H9 (cell line): ENCODE measurements at regions not wholly inside any gene's neighbourhood (a gene's known extent, or its start where the extent isn't known, plus 50 kb on each side); places are given as distances from the start of the nearest gene placed in this dataset.

ENCODE experiments used
- DNase-seq: peaks from one replicate; pipeline ENCODE4 v3.0.0-alpha.2; 2017
- H2AFZ ChIP-seq: one replicate; pipeline ENCODE4 v1.6.1; 2013; ENCODE audit warnings: mild to moderate bottlenecking, low read length, control low read depth, moderate library complexity
- H2AK5ac ChIP-seq: 2 replicates; pipeline ENCODE4 v1.6.1; 2013; ENCODE audit warnings: low read length, control low read depth, mixed read lengths; ENCODE audit not compliant: insufficient read length
- H2BK120ac ChIP-seq: one replicate; pipeline ENCODE4 v1.6.1; 2013; ENCODE audit warnings: low read depth, mild to moderate bottlenecking, low read length, control low read depth, inconsistent platforms; ENCODE audit not compliant: poor library complexity, severe bottlenecking
- H2BK12ac ChIP-seq: 2 replicates; pipeline ENCODE4 v1.6.1; 2013; ENCODE audit warnings: low read length, control low read depth, mixed read lengths, low read depth; ENCODE audit not compliant: insufficient read length
- H2BK15ac ChIP-seq: 2 replicates; pipeline ENCODE4 v1.6.1; 2013; ENCODE audit warnings: low read depth, low read length, control low read depth
- H2BK20ac ChIP-seq: one replicate; pipeline ENCODE4 v1.6.1; 2013; ENCODE audit warnings: low read depth, mild to moderate bottlenecking, low read length, control low read depth, inconsistent platforms; ENCODE audit not compliant: poor library complexity, severe bottlenecking
- H2BK5ac ChIP-seq: 2 replicates; pipeline ENCODE4 v1.6.1; 2013; ENCODE audit warnings: low read length, control low read depth, mixed read lengths; ENCODE audit not compliant: insufficient read length
- H3K14ac ChIP-seq: 2 replicates; pipeline ENCODE4 v1.6.1; 2013; ENCODE audit warnings: low read length, control low read depth; ENCODE audit not compliant: insufficient read depth
- H3K18ac ChIP-seq: 2 replicates; pipeline ENCODE4 v1.6.1; 2013; ENCODE audit warnings: low read depth, mild to moderate bottlenecking, mixed read lengths, low read length, control low read depth; ENCODE audit not compliant: insufficient read length
- H3K23ac ChIP-seq: 2 replicates; pipeline ENCODE4 v1.6.1; 2013; ENCODE audit warnings: low read length, control low read depth, mixed read lengths, low read depth; ENCODE audit not compliant: insufficient read length
- H3K23me2 ChIP-seq: 2 replicates; pipeline ENCODE4 v1.6.1; 2013; ENCODE audit warnings: low read depth, mild to moderate bottlenecking, mixed read lengths, low read length, control low read depth; ENCODE audit not compliant: insufficient read length, poor library complexity, severe bottlenecking
- H3K27ac ChIP-seq: 2 replicates; pipeline ENCODE4 v1.5.1; 2013; ENCODE audit warnings: low read length, control low read depth, mixed read lengths, low read depth; ENCODE audit not compliant: insufficient read length
- H3K27me3 ChIP-seq: 2 replicates; pipeline ENCODE4 v1.6.1; 2013; ENCODE audit warnings: low read length, control low read depth, inconsistent platforms; ENCODE audit not compliant: insufficient read depth
- H3K4ac ChIP-seq: 2 replicates; pipeline ENCODE4 v1.6.1; 2013; ENCODE audit warnings: low read depth, mild to moderate bottlenecking, control low read depth, inconsistent platforms, low read length, moderate library complexity
- H3K4me1 ChIP-seq: 2 replicates; pipeline ENCODE4 v1.6.1; 2013; ENCODE audit warnings: low read length, control low read depth, inconsistent platforms; ENCODE audit not compliant: insufficient read depth
- H3K4me2 ChIP-seq: 2 replicates; pipeline ENCODE4 v1.6.1; 2013; ENCODE audit warnings: low read length, control low read depth, mixed read lengths; ENCODE audit not compliant: insufficient read length, insufficient read depth
- H3K56ac ChIP-seq: 2 replicates; pipeline ENCODE4 v1.6.1; 2013; ENCODE audit warnings: low read depth, mild to moderate bottlenecking, mixed read lengths, low read length, control low read depth; ENCODE audit not compliant: insufficient read length
- H3K79me1 ChIP-seq: 2 replicates; pipeline ENCODE4 v1.6.1; 2013; ENCODE audit warnings: low read depth, mild to moderate bottlenecking, moderate library complexity, low read length, control low read depth, inconsistent platforms; ENCODE audit not compliant: insufficient read depth, poor library complexity, severe bottlenecking
- H3K79me2 ChIP-seq: 2 replicates; pipeline ENCODE4 v1.6.1; 2013; ENCODE audit warnings: low read length, control low read depth, inconsistent platforms; ENCODE audit not compliant: insufficient read depth
- H3K9ac ChIP-seq: 2 replicates; pipeline ENCODE4 v1.6.1; 2013; ENCODE audit warnings: low read length, control low read depth, mixed read lengths; ENCODE audit not compliant: insufficient read length; ENCODE audit errors: extremely low read depth
- H3K9me3 ChIP-seq: one replicate; pipeline ENCODE4 v1.6.1; 2013; ENCODE audit warnings: low read depth, low read length, inconsistent platforms; ENCODE audit not compliant: control insufficient read depth
- H3T11ph ChIP-seq: one replicate; pipeline ENCODE4 v1.6.1; 2013; ENCODE audit warnings: mild to moderate bottlenecking, low read length, control low read depth, inconsistent platforms
- H4K20me1 ChIP-seq: one replicate; pipeline ENCODE4 v1.6.1; 2013; ENCODE audit not compliant: control insufficient read depth, insufficient read length, insufficient read depth
- H4K5ac ChIP-seq: 2 replicates; pipeline ENCODE4 v1.6.1; 2013; ENCODE audit warnings: low read depth, mild to moderate bottlenecking, mixed read lengths, low read length, control low read depth; ENCODE audit not compliant: insufficient read length
- H4K8ac ChIP-seq: replicated peaks from 2 replicates; pipeline ENCODE4 v1.6.1; 2013; ENCODE audit warnings: low read length, control low read depth, mixed read lengths, low read depth; ENCODE audit not compliant: insufficient read length
- H4K91ac ChIP-seq: 2 replicates; pipeline ENCODE4 v1.6.1; 2013; ENCODE audit warnings: low read depth, mild to moderate bottlenecking, moderate library complexity, mixed read lengths, low read length, control low read depth; ENCODE audit not compliant: insufficient read length
- H3K27ac Mint-ChIP-seq, 3 experiments: 2 replicates in 2 of 3; 3 replicates in 1 of 3; pipeline ENCODE4 v1.8.0; 2020 to 2021; ENCODE audit warnings: mixed read lengths in 3 of 3, mild to moderate bottlenecking in 1 of 3, moderate library complexity in 1 of 3
- H3K27me3 Mint-ChIP-seq: 2 replicates; pipeline ENCODE4 v1.8.0; 2021; ENCODE audit warnings: low read depth, mild to moderate bottlenecking, moderate library complexity, mixed read lengths
- H3K36me3 Mint-ChIP-seq, 3 experiments: 2 replicates in 2 of 3; 3 replicates in 1 of 3; pipeline ENCODE4 v1.8.0; 2020 to 2021; ENCODE audit warnings: low read depth in 3 of 3, mixed read lengths in 3 of 3; ENCODE audit not compliant: insufficient read depth in 1 of 3
- H3K4me1 Mint-ChIP-seq, 2 experiments: 2 replicates each; pipeline ENCODE4 v1.8.0; 2020; ENCODE audit warnings: mixed read lengths in 2 of 2
- H3K4me3 Mint-ChIP-seq, 2 experiments: 2 replicates in 1 of 2; 3 replicates in 1 of 2; pipeline ENCODE4 v1.8.0; 2020 to 2021; ENCODE audit warnings: mild to moderate bottlenecking in 2 of 2, mixed read lengths in 2 of 2, moderate library complexity in 1 of 2
- H3K9me3 Mint-ChIP-seq, 2 experiments: 2 replicates in 1 of 2; 3 replicates in 1 of 2; pipeline ENCODE4 v1.8.0; 2020; ENCODE audit warnings: mild to moderate bottlenecking in 2 of 2, mixed read lengths in 2 of 2, moderate library complexity in 1 of 2
- CTCF ChIP-seq: fragments of 200-600 bp; sonication (generic); conservative IDR thresholded peaks from 3 replicates; pipeline ENCODE4 v1.8.0; 2021; ENCODE audit warnings: antibody characterized with exemption, mild to moderate bottlenecking
- WGBS: extraction: QIAGEN DNeasy Blood & Tissue Kit; methylation state at CpG from one replicate; pipeline ENCODE4 v1.1.7; 2013; ENCODE audit warnings: missing lambda C conversion rate, low lambda C conversion rate, mixed read lengths; ENCODE audit not compliant: insufficient read length; ENCODE audit errors: extremely low coverage; 5-methylcytosine and 5-hydroxymethylcytosine counted together

GRCh38 chr17:69703751-69704150, 289.3 kb downstream of the MAP2K6 start:
- Histone ChIP-seq H3T11ph (no peak overlapping the region), H4K20me1 (no peaks in the 10 kb centered on the region), H3K4me2 (no peak overlapping the region), H4K8ac (no peak overlapping the region), H3K9me3 (no peaks in the 10 kb centered on the region), H3K18ac (no peak overlapping the region), H3K4me1 (no peaks in the 10 kb centered on the region), H3K27ac (no peak overlapping the region), H3K4ac (no peak overlapping the region), H2BK20ac (no peak overlapping the region), H4K91ac (no peak overlapping the region), H3K56ac (no peak overlapping the region), H4K5ac (no peak overlapping the region), H2BK120ac (no peak overlapping the region), H2BK15ac (no peak overlapping the region), H3K79me2 (no peaks in the 10 kb centered on the region), H3K23me2 (no peaks in the 10 kb centered on the region), H3K14ac (no peak overlapping the region), H3K79me1 (no peaks in the 10 kb centered on the region), H2AK5ac (no peak overlapping the region), H2BK5ac (no peak overlapping the region), H3K27me3 (no peaks in the 10 kb centered on the region), H3K23ac (no peak overlapping the region), H3K9ac (no peak overlapping the region), H2AFZ (no peak overlapping the region), H2BK12ac (no peak overlapping the region)
- H3K4me1 Mint-ChIP-seq = no peaks in the 10 kb centered on the region
- no peak overlapping the region for H3K27ac Mint-ChIP-seq
- H3K36me3 Mint-ChIP-seq = peaks cover 4 to 14% (median 12%) of the 10 kb centered on the region in 3 experiments
- no CpG with 5 or more reads among the region's 1 CpG for WGBS
- H3K27me3 Mint-ChIP-seq = peaks cover 4% of the 10 kb centered on the region
- no peak overlapping the region for H3K4me3 Mint-ChIP-seq
- TF ChIP-seq CTCF = no peak
- no peak for DNase-seq
- peaks cover 10 to 15% of the 10 kb centered on the region in 2 experiments for H3K9me3 Mint-ChIP-seq
